DMS79 (cell line): ENCODE measurements at regions not wholly inside any gene's neighbourhood (a gene's known extent, or its start where the extent isn't known, plus 50 kb on each side); places are given as distances from the start of the nearest gene placed in this dataset.
"Not testable (repeated sequence)": the region's sequence is repeated elsewhere in the genome, so short reads cannot be mapped to it uniquely, and the experiment has no call there.

ENCODE experiments used
- DNase-seq: peaks from one replicate; lab custom pipeline; 2025; lab: John Stamatoyannopoulos, UW

DNA sequence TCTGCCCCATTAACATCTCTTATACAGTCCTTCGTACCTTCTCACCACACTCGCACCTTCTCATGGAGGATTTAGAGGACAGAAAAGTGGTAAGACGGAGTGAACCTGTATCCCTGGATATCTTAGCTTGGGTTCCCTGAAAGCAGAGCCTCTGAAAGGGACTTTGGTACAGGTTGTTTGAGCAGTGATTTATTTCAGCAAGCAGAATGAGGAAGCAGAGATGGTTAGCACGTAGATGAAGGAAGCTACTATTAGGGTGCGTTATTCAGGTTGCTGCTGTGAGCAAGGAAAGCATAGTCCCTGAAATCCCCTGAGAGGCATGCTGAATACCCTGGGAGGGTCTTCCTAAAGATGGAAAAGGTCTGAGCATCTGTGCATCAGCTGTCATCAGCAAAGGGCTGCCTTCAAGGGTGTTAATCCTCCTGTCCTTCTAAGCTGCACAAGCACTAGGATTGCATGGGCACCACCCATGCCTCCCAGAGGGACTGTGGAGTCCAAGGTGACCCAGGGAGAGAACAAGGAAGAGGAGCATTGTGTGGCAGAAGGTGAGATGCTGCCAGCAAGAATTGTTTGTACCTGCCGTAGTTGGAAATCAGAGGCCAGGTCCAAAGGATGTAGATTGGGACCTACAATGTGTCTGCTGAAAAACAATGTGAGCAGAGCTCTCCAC lies 273.7 kb downstream of the RASEF start:
- DNase-seq, result no peak

DNA sequence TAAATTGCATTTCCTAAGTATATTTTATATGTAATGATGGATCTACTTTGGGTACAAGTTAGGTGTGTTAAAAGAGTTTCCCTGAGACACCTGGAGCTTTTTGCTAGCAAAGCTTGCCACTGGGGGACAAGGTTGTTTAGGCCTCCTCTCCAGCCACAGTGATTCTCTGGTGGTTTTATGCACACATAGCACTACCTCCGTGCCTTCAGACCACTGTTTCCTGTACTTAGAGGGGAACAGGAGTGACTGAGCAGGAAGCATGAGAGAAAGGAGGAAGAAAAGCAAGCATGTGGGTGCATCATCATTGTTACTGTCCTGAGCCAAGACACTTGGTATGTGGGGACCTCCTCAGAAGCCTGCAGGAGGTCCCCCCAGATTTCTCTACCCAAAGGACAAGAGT lies 272.1 kb downstream of the RASEF start:
- no peak for DNase-seq

DNA sequence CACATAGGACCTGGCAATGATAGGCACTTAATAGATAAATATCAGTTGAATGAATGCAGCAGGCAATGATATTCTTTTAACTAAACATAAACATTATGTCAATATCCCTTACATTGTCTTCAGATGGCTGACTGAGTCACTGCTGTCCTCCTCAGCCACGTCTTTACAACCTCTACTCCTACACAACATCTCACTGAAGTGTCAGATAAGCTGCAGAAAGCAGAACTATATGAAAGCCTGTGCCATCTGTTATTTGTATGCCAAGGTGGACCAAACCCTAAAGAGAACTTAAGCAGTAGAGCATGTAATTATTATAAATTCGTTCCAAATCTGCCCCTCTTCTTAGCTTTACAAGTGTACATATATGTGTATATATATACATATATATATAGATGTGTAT lies 271.2 kb downstream of the RASEF start:
- no peak for DNase-seq

DNA sequence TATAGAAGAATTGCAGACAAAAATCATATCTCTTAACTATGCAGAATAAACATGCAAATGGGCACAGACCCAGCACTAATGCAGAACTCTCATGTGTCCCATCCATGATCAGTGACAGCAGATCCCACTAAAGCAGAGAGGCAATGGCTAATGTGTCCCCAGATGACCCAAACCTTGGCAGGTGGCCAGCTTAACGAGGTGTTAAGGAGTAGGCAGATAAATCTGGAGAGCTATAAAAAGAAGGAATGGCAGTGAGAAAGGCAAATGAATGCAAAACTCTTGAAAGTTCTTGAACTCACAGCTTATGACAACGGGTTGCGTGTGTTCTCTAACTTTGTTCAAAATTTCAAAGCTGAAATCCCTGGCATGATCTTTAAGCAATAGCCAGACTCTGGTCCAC lies 265.4 kb downstream of the RASEF start:
- peak; percentile 43 for DNase-seq

GRCh38 chr9:82799286-82799685 lies 263.7 kb downstream of the RASEF start:
- DNase-seq, result no peak

DNA sequence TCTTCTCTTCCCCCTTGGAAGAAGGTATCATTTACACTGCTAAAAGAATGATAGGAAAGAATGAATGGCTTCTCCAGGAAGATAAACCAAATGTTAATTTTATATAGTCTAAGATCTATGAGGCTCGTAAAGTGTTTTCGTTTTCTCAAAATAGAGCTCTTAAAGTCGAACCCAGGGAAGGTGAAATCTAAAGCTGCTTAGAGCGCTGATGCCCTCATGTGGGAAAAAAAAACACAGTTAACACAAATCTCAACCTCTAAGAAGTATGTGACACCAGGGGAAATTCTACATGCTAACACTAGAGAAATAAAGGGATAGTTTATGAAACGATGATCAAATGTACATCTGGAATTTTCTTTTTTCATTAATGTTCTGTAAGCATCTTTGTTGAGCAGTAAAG lies 257.9 kb downstream of the RASEF start:
- DNase-seq, result no peak

DNA sequence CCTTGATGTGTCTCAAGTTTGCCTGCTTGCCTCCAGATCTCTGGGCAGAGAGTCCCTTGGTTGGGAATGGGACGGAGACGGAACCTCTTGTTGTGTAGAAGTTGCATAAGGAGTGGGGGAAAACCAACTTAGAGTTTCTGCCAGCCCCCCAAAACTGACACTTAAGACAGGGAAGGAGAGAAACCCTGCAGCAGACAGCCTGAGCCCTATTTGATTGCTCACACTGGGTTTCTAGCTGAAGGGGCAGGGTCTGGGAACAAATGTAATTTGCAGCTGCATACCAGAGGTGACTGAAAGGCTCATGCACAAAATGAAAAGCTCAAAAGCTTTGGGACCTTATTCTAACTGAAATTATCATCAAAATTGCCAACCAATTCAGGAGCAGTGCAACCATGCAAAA lies 254.5 kb downstream of the RASEF start:
- DNase-seq, result no peak

DNA sequence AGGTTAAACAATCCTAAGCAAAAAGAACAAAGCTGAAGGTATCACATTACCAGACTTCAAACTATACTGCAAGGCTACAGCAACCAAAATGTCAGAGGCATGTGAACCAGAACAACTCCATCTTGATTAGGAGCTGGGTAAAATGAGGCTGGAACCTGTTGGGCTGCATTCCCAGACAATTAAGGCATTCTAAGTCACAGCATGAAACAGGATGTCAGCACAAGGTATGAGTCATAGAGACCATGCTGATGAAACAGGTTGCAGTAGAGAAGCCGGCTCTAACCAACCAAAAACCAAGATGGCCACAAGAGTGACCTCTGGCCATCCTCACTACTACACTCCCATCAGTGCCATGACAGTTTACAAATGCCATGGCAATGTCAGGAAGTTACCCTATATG lies 252.0 kb downstream of the RASEF start:
- DNase-seq, result no peak

DNA sequence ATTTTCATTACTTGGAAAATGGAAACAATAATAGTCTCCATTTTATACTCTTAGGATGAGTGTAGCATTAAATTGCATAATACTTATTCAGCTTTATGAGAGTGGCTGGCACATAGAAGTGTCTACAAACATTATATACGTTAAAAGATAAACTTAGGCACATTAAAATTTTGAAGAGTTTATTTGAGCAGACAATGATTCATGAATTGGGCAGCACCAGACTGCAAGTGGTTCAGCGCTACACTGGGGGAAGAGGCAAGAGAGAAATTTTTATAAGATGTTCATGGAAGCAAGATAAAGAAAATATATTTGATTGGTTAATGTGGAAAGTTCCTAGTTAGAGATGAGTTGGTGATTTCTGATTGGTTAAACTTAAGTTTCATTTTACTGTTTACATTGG lies 243.7 kb downstream of the RASEF start:
- no peak for DNase-seq

GRCh38 chr9:82820186-82820585 lies 242.8 kb downstream of the RASEF start:
- DNase-seq, result no peak

- no peak for DNase-seq
These were observed 233.1 kb downstream of the RASEF start for GRCh38 chr9:82829818-82830217.

DNA sequence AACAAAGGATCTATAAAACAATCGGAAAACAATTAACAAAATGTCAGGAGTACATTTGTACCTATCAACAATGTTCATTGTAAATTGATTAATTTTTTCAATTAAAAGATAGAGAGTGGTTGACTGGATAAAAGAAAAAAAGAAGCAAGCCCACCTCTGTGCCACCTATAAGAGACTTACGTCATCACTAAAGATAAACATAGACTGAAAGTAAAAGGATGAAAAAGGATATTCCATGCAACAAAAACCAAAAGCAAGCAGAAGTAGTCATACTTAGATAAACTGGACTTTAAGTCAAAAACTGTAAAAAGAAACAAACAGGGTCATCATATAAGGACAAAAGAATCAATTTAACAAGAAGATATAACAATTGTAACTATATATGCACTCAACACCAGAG lies 197.4 kb downstream of the RASEF start:
- no peak for DNase-seq

DNA sequence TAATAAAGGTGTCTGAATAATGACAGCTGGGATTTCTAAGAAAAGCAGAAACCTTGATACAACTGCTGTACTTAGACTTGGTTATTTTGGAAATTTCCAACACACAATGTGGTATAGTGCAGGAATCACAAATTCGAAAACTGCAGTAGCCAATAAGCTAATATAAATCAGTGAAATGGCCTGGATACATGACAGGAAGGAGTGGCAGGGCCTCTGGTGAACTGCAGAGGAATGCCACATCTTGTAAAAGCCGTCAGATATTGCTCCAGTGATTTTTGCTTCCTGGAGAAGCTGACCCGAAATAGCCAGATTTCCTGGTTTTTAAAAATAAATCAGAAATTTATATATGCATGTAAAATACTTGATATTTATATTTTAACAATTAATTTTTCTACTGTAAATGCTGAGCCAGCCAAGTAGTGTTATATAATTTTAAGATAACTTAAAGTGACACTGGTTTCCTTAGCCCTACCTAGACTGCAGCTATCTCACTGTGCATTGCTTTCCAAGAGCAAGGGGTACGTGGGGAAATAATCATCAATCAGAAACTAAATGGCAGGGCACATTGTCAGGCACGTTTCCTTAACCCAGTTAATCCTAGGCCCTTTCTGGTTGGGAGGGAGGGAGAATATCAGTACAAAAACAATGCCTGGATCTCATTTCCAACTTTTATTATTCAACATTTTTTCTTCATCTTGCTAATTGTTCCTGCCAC lies 182.4 kb downstream of the RASEF start:
- no peak for DNase-seq

DNA sequence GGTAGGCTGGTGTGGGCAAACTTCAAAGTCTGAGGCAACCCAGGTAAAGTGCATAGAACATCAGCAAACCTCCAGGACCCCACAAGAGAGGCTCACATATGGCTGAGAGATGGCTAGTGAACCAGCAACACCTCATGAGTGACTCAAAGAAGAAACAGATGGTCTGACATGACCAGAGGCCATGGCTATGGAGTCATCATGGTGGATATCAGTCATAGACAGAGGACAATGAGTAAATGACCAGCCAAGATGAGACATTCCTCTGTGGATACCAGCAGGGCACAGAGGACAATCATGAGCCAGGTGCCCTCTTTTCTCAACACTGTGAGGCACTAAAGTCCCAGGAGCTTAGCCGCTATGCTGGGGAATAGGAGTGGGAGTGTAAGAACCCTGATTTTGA lies 180.8 kb downstream of the RASEF start:
- no peak for DNase-seq

DNA sequence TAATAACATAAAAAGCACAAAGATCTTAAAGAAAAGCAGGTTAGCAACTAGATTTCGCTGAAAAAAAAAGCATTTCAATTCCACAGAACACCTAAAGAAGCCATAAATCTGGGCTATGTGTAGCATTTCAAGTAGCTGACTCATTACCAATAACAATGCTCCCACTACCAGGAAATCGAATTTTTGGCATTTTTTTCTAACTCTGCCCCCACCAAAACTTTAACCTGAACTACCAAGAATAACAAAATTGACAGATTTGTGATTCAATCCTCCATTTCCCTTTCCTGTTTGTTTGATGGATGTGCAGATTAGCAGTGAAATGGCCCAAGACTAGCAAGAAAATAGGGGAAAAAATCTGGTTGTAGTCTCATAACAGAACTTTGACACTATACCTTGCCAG lies 180.2 kb downstream of the RASEF start:
- DNase-seq, result no peak

GRCh38 chr9:82883436-82883835 lies 179.5 kb downstream of the RASEF start:
- no peak for DNase-seq

DNA sequence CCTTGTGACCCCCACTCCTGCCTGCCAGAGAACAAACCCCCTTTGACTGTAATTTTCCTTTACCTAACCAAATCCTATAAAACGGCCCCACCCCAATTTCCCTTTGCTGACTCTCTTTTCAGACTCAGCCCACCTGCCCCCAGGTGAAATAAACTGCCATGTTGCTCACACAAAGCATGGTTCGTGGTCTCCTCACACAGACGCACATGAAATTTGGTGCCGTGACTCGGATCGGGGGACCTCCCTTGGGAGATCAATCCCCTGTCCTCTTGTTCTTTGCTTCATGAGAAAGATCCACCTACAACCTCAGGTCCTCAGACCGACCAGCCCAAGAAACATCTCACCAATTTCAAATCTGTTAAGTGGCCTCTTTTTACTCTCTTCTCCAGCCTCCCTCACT lies 179.0 kb downstream of the RASEF start:
- not testable (repeated sequence) for DNase-seq

GRCh38 chr9:82890401-82890800 lies 172.5 kb downstream of the RASEF start:
- DNase-seq, result no peak

DNA sequence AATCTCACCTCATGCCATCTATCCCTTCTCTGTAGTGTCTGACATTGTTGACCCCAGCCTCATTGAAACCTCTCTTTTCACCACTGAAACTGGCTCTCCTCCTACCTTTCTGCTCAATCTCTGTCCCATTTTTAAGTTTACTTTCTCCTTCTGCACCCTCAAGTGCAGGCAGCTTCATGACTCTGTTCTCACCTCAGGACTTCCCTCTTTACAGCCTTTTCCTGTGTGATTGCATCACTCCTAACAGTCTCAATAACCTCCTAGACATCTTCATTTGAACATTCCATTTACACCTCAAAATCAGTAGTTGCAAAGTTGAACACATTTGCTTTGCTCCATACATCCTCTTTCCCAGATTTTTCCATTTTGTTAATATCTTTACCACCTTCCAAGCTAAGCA lies 172.1 kb downstream of the RASEF start:
- no peak for DNase-seq

GRCh38 chr9:82891321-82891720 lies 171.6 kb downstream of the RASEF start:
- DNase-seq, result no peak

- no peak for DNase-seq
These were observed 169.4 kb downstream of the RASEF start for GRCh38 chr9:82893549-82893948.

DNA sequence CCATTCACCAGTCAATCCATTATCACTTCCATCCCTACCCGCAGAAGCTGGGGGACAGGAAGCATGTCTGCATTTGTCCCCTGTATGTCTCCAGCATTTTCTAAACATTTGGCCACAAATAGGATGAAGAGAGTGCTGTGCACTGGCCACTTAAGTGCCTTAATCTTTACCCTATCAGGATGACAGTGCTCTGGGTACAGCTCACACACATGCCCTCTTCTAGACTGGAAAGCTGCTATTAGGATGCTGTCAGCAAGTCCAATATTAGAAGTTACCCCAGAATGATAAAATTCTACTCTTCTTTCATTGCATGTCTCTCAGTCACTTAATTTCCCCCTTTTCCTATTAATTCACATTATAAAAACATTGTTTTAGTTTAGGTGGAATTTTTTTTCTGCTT lies 168.4 kb downstream of the RASEF start:
- DNase-seq, result no peak

- DNase-seq, result no peak
These were observed 167.8 kb downstream of the RASEF start for GRCh38 chr9:82894961-82895821.
